Brain microvascular endothelial cell (primary cell): ENCODE measurements at regions not wholly inside any gene's neighbourhood (a gene's known extent, or its start where the extent isn't known, plus 50 kb on each side); places are given as distances from the start of the nearest gene placed in this dataset.

Experiments used
- DNase-seq: peaks from one replicate; pipeline ENCODE4 v3.0.0-alpha.2; 2020
- H3K27ac ChIP-seq: fragments of 250-450 bp; sonication (Bioruptor Pico); 2 replicates; pipeline ENCODE4 v1.5.1; 2020; ENCODE audit warnings: mild to moderate bottlenecking, moderate library complexity
- H3K27me3 ChIP-seq: fragments of 250-450 bp; sonication (Bioruptor Pico); replicated peaks from 2 replicates; pipeline ENCODE4 v1.5.1; 2020; ENCODE audit warnings: mild to moderate bottlenecking
- H3K36me3 ChIP-seq: fragments of 250-450 bp; sonication (Bioruptor Pico); replicated peaks from 2 replicates; pipeline ENCODE4 v1.5.1; 2020; ENCODE audit warnings: mild to moderate bottlenecking
- H3K4me3 ChIP-seq: 2 replicates; pipeline ENCODE4 v1.5.1; 2011; ENCODE audit warnings: low read depth, mild to moderate bottlenecking, control low read depth, low read length, moderate library complexity
- CTCF ChIP-seq: IDR thresholded peaks from 2 replicates; pipeline ENCODE4 v1.5.1; 2011; ENCODE audit warnings: low read depth, mild to moderate bottlenecking, moderate library complexity, low read length, control low read depth, inconsistent platforms; ENCODE audit errors: missing control alignments
- in situ Hi-C: cut with HindIII; loops from 2 replicates; pipeline ENCODE4 v1.10.0; 2017; ENCODE audit warnings: low sequenced_read_pairs, low pct_ligation_motif_present

GRCh38 chr1:5242850-5243249 lies 588.4 kb downstream of the AJAP1 start:
- TF ChIP-seq CTCF = no peak
- in situ Hi-C loops = no loop called here
- no peak for DNase-seq

GRCh38 chr1:5239911-5240310 lies 585.5 kb downstream of the AJAP1 start:
- Histone ChIP-seq H3K4me3 (no peak overlapping the region), H3K36me3 (no peaks in the 10 kb centered on the region), H3K27me3 (no peaks in the 10 kb centered on the region), H3K27ac (no peak overlapping the region)
- no peak for TF ChIP-seq CTCF
- in situ Hi-C loops = no loop called here
- no peak for DNase-seq

More at GRCh38 chr1:5242850-5243249, 588.4 kb downstream of the AJAP1 start:
- Histone ChIP-seq H3K36me3 (no peaks in the 10 kb centered on the region), H3K4me3 (no peak overlapping the region), H3K27ac (no peak overlapping the region), H3K27me3 (no peaks in the 10 kb centered on the region)

GRCh38 chr1:5238351-5239130 lies 584.1 kb downstream of the AJAP1 start:
- H3K36me3 ChIP-seq = no peaks in the 10 kb centered on the region
- H3K27me3 ChIP-seq = no peaks in the 10 kb centered on the region
- DNase-seq = no peak
- H3K4me3 ChIP-seq = no peak overlapping the region
- no peak overlapping the region for H3K27ac ChIP-seq
- TF ChIP-seq CTCF = no peak
- in situ Hi-C loops = no loop called here

GRCh38 chr1:5235355-5235899 lies 581.0 kb downstream of the AJAP1 start:
- Histone ChIP-seq H3K4me3 (no peak overlapping the region), H3K27ac (no peak overlapping the region), H3K36me3 (no peaks in the 10 kb centered on the region), H3K27me3 (no peaks in the 10 kb centered on the region)
- in situ Hi-C loops = no loop called here
- no peak for TF ChIP-seq CTCF
- no peak for DNase-seq

- TF ChIP-seq CTCF = no peak
- no peaks in the 10 kb centered on the region for H3K36me3 ChIP-seq
- in situ Hi-C loops = no loop called here
- no peak overlapping the region for H3K27ac ChIP-seq
- no peak overlapping the region for H3K4me3 ChIP-seq
- H3K27me3 ChIP-seq = no peaks in the 10 kb centered on the region
- DNase-seq = no peak
These were observed 578.1 kb downstream of the AJAP1 start for GRCh38 chr1:5232537-5232936.
